Superior temporal gyrus (tissue), 1 donor: ENCODE measurements at regions not wholly inside any gene's neighbourhood (a gene's known extent, or its start where the extent isn't known, plus 50 kb on each side); places are given as distances from the start of the nearest gene placed in this dataset.
"Not testable (repeated sequence)": the region's sequence is repeated elsewhere in the genome, so short reads cannot be mapped to it uniquely, and the experiment has no call there.

Experiments
- DNase-seq: peaks from one replicate; pipeline ENCODE4 v3.0.0-alpha.2; 2016; ENCODE audit errors: extremely low spot score

DNA sequence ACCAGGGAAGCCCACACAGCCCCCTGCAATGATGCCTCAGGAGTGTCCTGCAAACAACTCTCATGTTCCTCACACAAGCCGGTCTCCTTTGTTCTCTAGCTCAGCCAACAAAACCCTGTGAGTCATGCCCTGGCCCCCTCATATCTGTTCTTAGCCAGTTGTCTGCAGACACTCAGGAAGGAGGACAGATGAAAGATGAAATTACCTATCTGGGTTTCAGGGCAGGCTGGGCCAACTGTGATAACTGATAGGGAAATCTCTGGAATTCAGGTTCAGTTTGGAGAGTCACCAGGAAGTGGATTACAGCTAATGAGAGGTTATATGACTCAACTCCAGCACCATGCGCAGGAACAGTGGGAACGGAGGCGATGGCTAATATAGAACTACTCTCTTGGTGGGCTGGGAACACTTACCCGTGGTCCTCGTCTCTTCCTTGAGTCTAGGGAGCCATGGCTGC lies 352.0 kb upstream of the ADAMTS9 start:
- no peak for DNase-seq

DNA sequence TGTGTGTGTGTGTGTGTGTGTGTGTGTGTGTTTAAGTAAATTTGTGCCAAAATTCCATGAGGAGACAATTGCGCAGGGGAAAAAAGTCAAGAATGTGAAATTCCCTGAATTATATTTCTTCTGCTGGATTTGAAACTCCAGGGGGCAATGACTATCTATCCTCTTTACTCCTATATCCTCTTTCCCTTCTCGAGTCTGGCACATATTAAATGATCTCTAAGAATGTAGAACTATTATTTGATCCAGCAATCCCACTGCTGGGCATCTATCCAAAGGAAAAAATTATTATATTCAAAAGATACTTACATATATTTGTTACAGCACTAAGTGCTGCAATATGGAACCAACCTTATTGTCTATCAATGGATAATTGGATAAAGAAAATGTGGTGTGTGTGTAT lies 350.1 kb upstream of the ADAMTS9 start:
- no peak for DNase-seq

DNA sequence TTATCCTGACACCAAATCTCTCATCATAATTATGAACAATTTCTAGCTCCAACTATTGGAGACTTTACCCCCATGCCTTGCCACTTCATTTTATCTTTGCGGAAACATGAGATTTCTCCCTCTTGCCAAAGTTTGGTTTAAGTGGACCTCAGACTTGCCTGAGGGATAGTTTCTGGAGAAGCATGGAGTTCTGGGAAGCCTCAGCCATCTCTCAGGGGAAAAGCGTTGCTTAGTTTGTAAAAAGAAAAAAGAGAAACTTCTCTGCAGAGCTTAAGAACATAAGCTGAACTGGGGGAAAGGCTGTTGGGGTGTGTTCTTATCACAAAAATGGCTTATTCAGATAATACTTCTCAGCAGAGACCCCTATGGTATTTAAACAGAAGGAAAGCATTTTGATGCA lies 347.4 kb upstream of the ADAMTS9 start:
- no peak for DNase-seq

DNA sequence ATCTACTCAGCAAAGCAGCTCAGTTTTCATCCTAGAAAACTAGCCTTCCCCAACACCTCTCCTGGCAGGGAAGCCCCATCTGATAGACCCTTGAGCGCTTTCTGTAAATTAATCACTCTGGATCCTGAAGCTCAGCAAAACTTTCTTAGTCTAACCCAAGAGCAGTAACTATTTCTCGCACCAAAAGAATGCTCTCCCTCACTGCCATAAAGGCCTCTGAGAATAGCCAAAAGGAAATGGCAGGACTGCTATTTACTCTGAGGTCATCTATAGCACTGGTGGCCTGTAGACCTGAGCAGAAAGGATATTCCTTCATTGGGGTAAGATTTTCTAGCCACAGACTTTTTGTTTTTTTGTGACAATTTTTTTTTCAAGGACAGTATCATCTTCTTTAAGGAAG lies 345.8 kb upstream of the ADAMTS9 start:
- DNase-seq: no peak

DNA sequence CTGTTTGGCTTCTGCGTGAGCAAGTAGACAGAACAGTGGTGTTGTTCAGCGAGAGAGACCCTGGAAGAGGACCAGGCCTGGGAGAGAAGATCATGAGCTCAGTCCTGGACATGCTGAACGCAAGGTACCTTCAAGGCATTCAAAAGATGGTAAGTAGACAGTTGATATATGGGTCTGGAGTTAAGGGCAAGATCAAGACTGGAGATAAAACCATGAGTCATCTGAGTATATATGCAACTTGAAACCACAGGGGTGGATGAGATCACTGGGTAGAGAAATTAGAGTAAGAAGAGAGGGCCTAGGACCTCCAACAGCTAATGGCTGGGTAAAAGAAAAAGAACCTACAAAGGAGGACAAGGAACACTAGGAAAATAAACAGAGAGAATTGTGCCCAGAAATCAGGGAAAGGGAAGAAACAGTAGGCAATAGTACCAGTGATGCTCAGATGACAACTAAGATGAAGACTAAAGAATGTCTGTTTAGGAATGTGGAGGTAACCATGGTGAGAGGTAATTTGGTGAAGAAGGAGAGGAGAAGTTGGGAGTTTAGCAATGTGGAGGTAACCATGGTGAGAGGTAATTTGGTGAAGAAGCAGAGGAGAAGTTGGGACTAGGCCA lies 343.2 kb upstream of the ADAMTS9 start:
- no peak for DNase-seq

DNA sequence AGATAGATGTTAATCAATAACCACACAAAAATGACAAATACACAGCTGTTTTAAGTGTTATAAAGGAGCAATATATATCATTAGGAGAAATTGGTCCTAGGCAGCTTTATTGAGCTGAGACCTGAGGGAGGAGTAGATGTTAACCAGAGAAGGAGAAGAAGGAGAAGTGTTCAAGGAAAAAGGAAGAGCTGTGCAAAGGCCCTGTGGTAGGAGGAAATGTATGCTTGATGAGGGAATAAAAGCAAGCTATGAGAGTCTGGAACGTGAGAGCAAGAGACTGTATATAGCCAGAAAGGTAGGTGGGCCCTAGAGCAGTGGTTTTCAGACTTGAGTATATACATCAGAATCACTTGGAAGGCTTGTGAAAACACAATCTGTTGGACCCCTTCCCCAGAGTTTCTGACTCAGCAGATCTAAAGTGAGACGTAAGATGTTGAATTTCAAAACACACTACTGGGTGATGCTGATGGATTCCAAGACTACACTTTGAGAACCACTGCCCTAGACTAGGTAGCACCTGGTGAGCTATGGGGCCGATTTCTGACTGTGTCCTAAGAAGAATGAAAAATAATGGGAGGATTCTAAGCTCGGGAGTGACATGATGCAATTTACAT lies 342.3 kb upstream of the ADAMTS9 start:
- DNase-seq: no peak

DNA sequence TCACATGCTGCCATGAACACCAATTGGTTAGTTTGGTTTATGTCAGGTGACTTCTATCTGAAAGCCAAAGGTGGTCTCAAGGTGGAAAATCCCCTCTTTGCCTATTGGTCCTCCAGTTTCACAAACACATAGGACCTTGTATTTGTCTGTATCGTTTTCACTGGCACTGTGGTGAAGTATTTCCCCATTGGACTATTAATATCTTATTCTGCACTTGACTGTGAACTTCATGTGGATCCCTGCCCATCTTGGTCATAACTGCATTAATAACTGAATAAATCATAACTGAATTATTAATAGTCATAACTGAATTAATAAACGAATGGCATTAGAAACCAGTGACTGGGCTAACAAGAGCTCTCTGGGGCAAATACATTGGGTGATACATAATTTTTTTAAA lies 341.3 kb upstream of the ADAMTS9 start:
- DNase-seq: no peak

DNA sequence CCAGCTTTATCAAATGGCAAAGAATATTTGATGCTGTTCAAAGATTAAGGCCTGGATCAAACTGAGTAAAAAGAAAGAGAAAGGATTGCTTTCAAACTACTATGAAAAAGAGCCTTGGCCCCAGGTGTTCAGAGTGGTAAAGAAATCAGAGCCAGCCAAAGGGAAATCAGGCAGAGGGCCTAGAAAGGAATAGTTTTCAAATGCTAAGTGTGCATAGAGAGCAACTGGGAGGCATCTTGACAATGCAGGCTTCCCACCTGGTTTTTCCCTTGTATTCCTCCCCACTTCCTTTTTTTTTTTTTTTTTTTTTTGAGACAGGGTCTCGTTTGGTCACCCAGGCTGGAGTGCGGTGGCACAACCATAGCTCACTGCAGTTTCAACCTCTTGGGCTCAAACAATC lies 340.2 kb upstream of the ADAMTS9 start:
- DNase-seq: no peak

DNA sequence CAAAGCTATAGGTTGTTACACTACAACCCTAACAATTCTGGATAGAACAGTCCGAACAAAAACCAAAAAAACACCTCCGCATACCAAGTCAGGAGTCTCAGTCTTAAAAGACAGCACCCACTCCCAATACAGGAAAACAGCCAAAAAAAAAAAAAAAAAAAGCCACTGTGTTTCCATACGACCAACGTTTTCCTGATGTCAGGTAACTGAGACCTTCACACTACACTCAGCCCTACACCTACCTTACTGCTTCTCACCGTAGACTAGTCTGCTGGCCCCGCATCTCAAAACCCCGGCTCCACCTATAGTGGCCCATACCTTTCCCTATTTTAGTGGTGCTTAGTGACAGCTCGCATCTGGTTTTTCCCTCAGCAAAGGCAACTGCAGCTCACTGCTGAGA lies 339.5 kb upstream of the ADAMTS9 start:
- no peak for DNase-seq

DNA sequence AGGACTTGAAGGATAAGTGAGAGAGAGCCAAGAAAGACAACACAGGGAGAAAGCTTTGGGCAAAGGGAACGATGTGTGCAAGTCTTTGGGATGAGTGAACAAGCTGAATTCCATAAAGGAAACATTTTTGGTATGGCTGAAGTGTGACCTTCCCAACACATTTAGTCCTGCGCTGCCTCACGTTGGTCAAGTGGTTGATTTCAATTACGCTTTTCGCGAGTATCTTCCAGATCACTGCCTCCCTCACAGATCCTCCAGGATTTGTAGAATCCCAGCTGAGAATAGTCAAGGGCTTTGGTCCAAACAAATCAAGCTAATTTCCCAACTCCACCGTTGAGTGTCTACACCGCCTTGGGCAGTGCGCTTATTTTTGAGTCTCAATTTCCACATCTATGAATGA lies 338.4 kb upstream of the ADAMTS9 start:
- no peak for DNase-seq

DNA sequence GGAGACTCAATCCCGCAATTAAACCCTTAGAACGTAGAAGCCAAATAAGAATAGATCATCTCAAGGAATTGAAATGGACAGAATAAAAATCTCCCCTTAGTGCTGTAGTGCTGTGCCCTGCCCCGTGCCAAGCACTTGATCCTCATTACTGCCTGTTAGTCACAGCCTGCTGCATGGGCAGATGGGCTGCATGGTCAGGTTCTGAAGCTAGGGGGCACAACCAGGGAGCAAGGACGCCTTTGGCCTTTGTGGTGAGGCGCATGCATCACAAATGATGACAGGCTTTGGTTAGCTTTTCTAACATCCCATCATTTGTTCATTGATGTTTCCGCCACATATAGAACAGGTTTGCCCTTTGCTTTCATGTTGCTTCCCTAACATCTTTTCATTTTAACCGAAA lies 336.3 kb upstream of the ADAMTS9 start:
- DNase-seq: no peak

DNA sequence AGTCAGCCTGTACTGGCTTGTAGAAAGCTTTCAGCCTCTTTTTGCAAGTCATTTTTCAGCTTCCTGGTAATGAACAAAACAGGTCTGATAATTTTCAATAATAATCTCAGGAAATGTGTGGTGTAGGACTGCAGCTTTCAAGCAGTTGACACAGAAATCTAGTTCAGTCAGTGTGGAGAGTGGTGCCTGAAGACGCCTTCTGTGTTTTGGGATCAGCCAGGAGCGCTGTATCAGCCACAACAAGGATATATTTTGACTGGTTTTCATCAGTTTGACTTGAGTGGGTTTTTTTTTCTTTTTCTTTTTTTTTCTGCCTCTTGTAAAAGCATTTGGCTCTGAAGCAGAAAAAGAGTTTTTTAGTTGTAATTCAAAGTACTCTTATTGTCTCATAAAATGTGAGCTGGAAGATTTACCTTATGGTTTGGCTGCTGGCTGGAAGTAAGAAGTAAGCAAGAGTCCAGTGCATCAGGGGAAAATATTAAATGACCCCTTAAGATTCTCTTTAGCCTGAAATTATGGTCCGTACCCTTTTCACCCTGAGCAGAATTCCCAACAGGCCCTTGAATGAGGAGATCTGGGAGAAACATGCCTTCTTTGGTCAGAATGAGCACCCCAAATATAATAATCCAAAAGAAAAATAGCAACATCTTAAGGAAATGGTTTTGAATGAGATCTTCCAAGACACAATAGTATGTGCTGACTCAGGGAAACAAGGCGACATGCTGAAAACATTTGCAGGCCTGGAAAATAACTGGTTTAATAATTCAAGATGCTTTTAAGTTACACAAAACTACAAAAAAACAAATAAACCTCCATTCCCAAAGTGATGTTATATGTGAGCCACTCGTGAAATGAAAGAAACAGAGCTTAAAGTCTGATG lies 332.7 kb upstream of the ADAMTS9 start:
- DNase-seq: no peak

DNA sequence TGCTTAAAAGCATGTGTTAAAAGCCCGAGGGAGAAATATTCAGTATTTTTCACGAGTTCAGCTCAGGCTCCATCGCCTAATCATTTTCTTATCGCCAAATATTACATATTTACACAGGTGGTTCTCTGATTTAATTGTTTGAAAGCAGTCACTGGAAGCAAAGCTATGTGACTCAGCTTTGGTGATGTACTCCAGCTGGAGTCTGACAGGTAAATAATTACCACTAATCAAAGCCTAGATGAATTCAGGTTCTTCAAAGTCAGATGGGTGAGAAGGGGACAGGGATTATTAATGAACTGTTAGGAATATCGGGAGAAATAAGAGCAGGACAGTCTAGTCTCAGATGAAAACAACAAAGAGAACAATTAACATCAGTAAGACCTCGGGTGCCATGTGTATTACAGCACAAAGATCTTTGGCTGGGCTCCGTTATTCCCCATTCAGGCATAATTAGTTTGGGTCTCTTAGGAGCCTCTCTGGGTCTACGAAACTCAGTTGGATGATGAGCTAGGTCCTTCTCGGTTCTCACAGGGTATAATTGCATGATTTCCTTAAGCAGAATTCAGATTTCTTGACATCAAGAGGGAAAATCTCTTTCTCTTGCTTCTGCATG lies 331.7 kb upstream of the ADAMTS9 start:
- DNase-seq: no peak

DNA sequence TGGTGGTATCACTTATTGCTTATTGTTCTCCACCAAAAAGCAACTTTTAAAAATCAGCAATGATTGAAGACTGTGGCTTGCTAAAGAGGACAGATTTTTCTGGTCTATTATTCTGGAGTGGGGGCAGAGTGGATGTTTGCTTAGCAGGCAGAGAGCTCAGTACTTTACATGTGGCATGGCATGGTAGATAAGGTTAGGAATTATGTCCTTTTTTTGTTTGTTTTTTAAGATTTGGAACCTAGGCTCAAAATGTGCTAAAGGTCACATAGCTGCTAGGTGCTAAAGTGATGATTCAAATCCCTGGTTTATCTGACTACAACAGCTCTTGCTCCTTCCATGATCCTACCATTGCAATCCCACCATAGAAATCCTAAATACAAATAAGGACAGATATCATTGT lies 331.0 kb upstream of the ADAMTS9 start:
- DNase-seq: no peak

DNA sequence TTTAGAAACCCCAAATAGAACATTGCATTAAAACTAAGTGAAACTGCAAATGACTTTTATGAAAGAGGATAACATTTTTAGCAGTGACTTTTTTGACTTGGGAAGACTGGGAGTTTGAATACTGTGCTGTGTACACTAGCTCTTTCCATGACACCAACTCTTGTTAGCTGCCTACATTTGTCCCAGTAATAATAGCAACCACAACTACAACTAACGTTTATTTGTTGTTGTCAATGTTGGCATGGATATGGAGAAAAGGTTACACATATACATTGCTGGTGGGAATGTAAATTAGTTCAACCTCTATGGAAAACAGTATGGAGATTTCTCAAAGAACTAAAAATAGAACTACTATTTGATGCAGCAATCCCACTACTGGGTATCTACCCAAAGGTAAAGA lies 329.6 kb upstream of the ADAMTS9 start:
- DNase-seq: no peak

DNA sequence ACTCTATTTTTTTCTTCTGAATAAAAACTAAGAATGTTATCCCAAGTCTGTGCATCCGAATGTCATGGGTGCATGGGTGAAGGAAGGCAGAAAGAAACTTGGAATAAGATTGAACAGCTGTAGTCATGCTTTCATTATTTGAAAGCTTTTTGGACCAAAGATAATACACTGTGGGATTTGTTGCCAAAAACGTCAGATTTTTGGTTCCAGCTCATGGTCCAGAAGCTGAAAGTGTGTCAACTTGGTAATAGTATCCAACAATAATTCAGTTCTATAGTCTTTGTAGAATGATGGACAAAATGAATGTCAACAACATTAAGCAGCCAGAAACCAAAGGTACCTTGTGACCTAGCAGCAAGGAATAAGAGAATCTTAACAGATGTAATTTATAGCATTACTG lies 327.9 kb upstream of the ADAMTS9 start:
- no peak for DNase-seq

DNA sequence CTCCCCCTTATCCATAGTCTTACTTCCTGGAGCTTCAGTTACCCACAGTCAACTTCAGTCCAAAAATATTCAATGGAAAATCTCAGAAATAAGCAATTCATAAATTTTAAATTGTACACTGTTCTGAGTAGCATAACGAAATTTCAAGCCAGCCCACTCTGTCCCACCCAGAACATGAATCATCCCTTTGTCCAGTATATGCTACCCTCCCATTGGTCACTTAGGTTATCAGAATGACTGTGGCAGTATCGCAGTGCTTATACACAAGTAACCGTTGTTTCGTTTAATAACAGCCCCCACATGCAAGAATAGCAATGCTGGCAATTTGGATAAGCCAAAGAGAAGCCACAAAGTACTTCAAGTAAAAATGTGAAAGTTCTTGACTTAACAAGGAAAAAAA lies 325.3 kb upstream of the ADAMTS9 start:
- no peak for DNase-seq

DNA sequence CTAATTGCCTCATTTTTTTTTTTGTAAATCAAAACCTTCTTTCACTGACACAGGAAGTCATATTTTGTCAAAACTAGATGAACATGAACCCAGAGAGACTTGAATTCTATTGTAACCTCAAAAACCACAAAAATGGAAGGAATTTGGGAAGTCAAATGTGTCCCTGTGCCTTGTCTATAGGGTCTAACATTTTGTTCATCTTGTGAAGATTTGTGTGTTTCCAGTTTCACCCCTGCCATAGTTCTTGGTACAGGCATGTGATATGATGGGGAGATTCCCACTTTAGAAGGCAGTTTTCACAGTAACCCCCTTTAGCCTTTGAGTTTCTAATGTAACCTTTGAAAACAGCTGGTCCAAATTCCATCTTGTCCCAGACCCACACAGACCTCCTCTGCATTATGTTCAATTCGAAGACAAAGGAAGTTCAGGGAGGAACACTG lies 318.5 kb upstream of the ADAMTS9 start:
- no peak for DNase-seq

DNA sequence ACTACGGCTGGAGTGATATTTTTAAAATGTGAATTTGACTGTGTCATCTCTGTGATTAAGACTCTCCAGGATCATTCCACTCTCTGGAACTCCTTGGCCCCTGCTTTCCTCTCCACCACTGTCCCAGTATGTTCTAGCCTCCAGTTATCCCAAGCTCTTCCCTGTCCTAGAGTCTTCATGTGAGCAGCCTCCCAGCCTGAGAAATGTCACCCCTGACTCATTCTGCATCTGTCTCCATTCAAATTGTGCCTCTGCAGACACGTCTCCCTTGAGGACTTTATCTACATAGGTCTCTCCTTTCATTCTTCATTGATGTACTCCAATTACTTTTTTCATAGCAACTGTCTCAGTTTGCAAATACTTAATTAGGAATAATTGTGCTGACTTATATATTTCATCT lies 317.7 kb upstream of the ADAMTS9 start:
- DNase-seq: no peak

DNA sequence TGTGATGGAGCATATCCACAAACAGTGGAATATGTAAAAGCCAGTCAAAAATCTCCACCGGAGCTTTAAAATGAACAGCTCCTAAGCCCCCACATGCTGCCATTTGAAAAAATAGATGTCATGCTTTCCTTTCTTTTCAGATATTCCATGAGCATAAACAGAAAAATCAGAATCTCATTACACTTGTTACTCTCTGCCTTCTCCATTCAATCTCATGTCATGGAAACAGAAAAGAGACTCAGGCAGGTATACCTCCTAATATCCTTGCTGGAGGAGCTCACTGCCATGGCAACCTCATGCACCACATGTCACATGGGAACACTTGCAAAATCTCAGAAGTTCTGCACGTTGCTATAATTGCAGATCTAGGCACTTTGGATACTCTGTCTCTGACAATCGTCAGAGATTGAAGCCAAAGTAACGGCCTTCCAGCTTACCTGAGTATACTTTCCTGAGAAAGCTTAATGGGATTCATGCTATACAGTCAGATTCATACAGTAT lies 317.0 kb upstream of the ADAMTS9 start:
- peak; percentile 30 for DNase-seq

DNA sequence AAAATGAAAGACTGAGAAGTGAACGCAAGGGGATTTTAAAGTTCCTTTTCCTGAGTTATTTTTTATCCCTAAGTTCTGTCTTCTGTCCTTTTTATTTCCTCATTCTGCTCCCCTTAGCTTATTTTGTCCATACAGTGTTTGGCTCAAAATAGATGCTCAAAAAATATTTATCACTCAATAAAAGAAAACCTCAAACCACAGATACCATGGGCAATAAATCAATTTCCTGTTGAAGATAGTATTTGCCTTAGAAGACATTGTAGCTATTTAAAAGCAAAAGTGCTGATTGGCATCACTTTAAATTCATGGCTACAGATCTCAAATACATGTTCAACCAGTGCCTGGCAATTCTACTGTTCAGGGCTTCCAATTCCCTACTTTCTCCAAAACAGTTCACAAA lies 316.5 kb upstream of the ADAMTS9 start:
- DNase-seq: no peak

DNA sequence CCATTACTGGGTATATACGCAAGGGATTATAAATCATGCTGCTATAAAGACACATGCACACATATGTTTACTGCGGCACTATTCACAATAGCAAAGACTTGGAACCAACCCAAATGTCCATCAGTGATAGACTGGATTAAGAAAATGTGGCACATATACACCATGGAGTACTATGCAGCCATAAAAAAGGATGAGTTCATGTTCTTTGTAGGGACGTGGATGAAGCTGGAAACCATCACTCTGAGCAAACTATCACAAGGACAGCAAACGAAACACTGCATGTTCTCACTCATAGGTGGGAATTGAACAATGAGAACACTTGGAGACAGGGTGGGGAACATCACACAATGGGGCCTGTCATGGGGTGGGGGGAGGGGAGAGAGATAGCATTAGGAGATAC lies 313.3 kb upstream of the ADAMTS9 start:
- not testable (repeated sequence) for DNase-seq
